Activated CD4-positive, alpha-beta T cell treated with anti-CD3 and anti-CD28 coated beads for 36 hours (primary cell): ENCODE measurements at regions not wholly inside any gene's neighbourhood (a gene's known extent, or its start where the extent isn't known, plus 50 kb on each side); places are given as distances from the start of the nearest gene placed in this dataset.

ENCODE experiments used
- ATAC-seq: fragments of 200-7000 bp; cut with Tn5 transposase; one replicate; pipeline ENCODE4 v1.10.0; 2021; ENCODE audit warnings: mild to moderate bottlenecking, moderate library complexity
- CTCF ChIA-PET: fragments of 350-600 bp; sonication (Branson Sonifier 250); formaldehyde crosslinking; loops from one replicate; lab custom pipeline; 2021; ENCODE audit warnings: antibody characterized with exemption; lab: Charles Lee
- POLR2A ChIA-PET: fragments of 350-600 bp; sonication (Branson Sonifier 250); formaldehyde crosslinking; loops from one replicate; lab custom pipeline; 2021; ENCODE audit warnings: antibody characterized with exemption, inconsistent platforms; lab: Charles Lee
- DNase-seq: peaks from one replicate; pipeline ENCODE4 v3.0.0-alpha.2; 2020
- H3K27ac Mint-ChIP-seq: one replicate; pipeline ENCODE4 v1.8.0; 2021; ENCODE audit warnings: mixed read lengths
- H3K27me3 Mint-ChIP-seq: one replicate; pipeline ENCODE4 v1.8.0; 2021; ENCODE audit warnings: mixed read lengths
- H3K36me3 Mint-ChIP-seq: one replicate; pipeline ENCODE4 v1.8.0; 2021; ENCODE audit warnings: low read depth, mixed read lengths
- H3K4me1 Mint-ChIP-seq: one replicate; pipeline ENCODE4 v1.8.0; 2021; ENCODE audit warnings: mixed read lengths
- H3K4me3 Mint-ChIP-seq: one replicate; pipeline ENCODE4 v1.8.0; 2021; ENCODE audit warnings: mild to moderate bottlenecking, moderate library complexity, mixed read lengths
- H3K9me3 Mint-ChIP-seq: one replicate; pipeline ENCODE4 v1.8.0; 2021; ENCODE audit warnings: low read depth, mixed read lengths
- intact Hi-C, 2 experiments: fragments of 100-400 bp; cut with DNase I in 1 of 2; cut with micrococcal nuclease in 1 of 2; formaldehyde crosslinking; loops; one replicate each; pipeline versions ENCODE4 v1.14.2 to v1.15.1; 2022 to 2024; cut with DNase I, micrococcal nuclease

DNA sequence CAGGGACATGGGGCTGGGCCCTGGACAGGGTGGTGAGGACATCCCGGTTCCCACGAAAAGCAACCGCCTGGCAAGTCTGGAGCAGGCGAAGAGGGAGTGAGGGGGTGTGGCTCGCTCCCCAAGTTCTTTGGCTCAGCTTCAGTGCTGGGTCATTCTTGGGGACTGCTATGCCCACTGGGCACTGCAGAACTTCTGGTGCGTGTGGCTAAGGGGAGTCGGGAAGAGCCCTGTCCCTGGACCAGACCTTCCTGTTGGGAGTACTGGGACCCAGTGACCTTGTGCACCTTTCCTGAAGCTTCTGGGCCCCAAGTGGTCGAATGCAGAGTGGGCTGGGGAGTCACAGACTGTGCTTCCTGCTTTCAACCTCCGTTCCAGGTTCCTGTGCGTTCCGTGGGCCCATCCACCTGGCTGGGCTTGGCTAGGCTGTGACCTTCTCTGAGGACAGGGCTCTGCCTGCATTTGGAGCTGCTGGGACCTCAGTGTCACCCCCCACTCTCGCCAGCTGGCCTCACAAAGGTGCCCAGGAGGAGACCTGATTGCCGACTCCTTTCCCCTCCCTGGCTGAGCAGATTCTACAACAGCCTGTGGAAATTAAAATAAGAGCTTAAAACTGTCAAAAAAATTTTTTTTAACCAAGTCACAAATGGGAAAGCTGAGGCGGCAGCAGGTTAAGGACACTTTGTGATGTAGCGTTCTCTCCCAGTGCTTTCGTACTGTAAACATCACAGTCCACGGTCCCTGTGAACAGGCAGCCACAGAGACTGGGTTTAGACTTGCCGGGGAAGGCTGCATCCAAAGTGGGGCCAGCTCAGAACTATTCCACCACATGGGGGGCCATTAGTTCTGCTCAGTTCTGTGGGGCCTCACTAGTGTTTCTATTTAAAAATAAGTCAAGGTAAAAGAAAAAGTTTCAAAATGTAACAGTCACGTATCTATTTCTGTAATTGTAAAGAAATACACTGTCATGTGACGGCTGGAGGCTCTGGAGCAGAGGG is 63.8 kb upstream of the WNT7B start:
- H3K36me3 Mint-ChIP-seq: no peaks in the 10 kb centered on the region
- H3K27me3 Mint-ChIP-seq: no peaks in the 10 kb centered on the region
- H3K4me3 Mint-ChIP-seq: no peak overlapping the region
- H3K27ac Mint-ChIP-seq: no peak overlapping the region
- ChIA-PET CTCF (interaction anchor here (1.3 kb wide), 2 partner anchors 35 to 76 kb away, joined by 4 read pairs; no protein-coding TSS in a partner anchor), POLR2A (no interaction called here)
- DNase-seq (peak; percentile 0), ATAC-seq (no peak)
- intact Hi-C loops: no loop called here
- no peaks in the 10 kb centered on the region for H3K9me3 Mint-ChIP-seq
- H3K4me1 Mint-ChIP-seq: peaks cover 24% of the 10 kb centered on the region

DNA sequence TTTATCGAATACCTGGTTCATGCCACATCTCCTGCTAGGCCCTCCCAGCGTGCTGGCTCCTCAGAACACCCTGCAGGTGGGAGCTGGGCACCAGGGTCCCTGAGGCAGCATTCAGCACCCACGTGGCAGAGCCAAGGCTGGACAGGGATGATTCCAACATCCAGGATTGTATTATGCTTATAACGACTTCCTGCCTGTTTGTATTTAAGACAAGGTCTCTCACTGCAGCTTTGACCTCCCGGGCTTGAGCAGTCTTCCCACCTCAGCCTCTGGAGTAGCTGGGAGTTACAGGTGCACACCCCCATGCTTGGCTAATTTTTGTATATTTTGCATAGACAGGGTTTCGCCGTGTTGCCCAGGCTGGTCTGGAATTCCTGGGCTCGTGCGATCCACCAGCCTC is 64.7 kb upstream of the WNT7B start:
- no peak overlapping the region for H3K27ac Mint-ChIP-seq
- H3K36me3 Mint-ChIP-seq: no peaks in the 10 kb centered on the region
- intact Hi-C loops: no loop called here
- H3K4me3 Mint-ChIP-seq: no peak overlapping the region
- peaks cover 24% of the 10 kb centered on the region for H3K4me1 Mint-ChIP-seq
- DNase-seq: peak; percentile 1
- H3K9me3 Mint-ChIP-seq: no peaks in the 10 kb centered on the region
- ChIA-PET CTCF (interaction anchor here (1.3 kb wide), 2 partner anchors 35 to 75 kb away, joined by 4 read pairs; no protein-coding TSS in a partner anchor), POLR2A (no interaction called here)
- no peak for ATAC-seq
- H3K27me3 Mint-ChIP-seq: no peaks in the 10 kb centered on the region

DNA sequence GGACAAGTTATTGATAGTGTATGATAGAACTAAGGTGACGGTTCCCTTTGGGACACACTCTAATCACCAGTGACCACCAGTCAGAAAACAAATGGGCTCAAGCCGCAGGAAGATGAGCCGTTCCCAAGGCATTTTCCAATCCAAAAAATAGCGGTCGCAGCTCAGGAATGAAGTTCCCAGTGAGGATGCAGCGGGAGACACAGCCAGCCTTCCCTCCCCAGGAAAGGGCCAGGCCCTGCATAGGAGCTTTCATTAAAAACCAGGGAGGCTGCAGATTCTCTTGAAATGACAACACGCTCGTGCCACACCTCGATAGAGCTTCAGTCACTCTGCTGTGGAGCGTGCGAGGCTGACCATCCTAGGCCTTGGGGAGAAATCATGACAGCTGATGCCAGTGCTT is 65.8 kb upstream of the WNT7B start:
- no peak overlapping the region for H3K4me3 Mint-ChIP-seq
- H3K9me3 Mint-ChIP-seq: no peaks in the 10 kb centered on the region
- H3K36me3 Mint-ChIP-seq: no peaks in the 10 kb centered on the region
- ATAC-seq: no peak
- no peaks in the 10 kb centered on the region for H3K27me3 Mint-ChIP-seq
- DNase-seq: peak; percentile 2
- ChIA-PET CTCF (no interaction called here), POLR2A (no interaction called here)
- intact Hi-C loops: no loop called here
- no peak overlapping the region for H3K27ac Mint-ChIP-seq
- peaks cover 17% of the 10 kb centered on the region for H3K4me1 Mint-ChIP-seq

DNA sequence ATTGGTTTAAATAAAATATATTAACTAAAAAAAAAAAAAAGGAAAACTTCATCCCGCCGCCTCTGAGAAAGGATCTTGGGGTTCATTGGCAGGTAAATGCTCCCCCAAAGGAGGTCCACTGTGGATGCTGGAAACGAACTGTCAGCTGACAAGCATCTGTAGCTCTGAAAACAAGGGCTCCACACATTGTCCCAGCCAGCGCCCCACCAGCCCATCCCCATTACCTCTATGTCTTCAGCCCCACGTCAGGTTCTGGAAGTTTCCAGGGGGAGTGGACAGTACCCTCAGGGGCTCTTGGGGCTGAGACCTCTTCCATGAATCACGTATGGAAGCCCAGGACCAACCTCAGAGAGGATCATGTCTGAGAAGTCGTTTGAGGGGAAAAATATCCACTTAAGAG is 66.4 kb upstream of the WNT7B start:
- CTCF ChIA-PET: interaction anchor here (0.6 kb wide), 1 partner anchor 14 kb away, joined by 4 read pairs; no protein-coding TSS in a partner anchor
- POLR2A ChIA-PET: interaction anchor here (1.4 kb wide), 1 partner anchor 10 kb away, joined by 3 read pairs; no protein-coding TSS in a partner anchor
- peak; percentile 3 for DNase-seq

DNA sequence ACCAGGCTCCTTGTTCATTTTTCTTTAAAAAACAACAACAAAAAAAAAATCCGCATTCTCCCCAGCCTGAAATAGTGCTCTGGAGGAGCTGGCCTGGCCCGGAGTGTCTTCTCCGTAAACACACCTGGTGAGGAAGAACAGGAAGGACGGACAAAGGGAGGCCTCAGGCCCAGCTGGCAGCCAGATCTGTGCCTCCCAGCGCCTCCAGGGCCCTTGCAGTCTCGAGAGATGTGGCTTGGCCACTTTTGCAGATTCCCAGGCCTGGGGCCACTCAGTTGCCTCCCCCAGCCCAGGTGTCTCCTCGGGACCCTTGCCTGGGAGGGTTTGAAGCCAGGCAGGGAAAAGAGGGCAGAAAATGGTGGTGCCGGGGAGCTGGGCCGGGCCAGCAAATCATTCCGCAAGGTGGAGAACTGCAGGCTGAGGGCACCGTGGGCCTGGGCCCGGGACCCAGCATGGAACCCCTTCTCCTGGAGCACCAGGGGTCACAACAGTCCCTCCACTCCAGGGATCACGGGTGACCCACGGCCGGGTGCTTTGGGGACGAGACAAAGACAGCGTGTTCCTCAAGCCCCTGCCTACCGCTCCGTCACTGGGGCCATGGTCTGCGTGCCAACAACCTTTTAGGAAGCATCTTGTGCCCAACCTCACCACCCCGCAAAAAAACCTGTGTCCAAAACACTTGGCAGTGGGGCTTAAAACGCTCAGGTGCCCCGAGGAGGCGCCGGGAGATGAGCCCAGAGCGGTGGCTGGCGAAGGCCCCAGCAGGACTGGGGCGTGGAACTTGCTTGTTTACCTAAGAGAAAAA is 67.1 kb upstream of the WNT7B start:
- ATAC-seq (peak; percentile 43), DNase-seq (peak; percentile 25)
- no peaks in the 10 kb centered on the region for H3K27me3 Mint-ChIP-seq
- H3K4me3 Mint-ChIP-seq: peak overlapping the region; percentile 76
- POLR2A ChIA-PET: interaction anchor here (1.0 to 1.4 kb wide), 2 partner anchors 10 to 26 kb away, joined by 3 read pairs; no protein-coding TSS in a partner anchor
- CTCF ChIA-PET: interaction anchor here (0.6 to 0.7 kb wide), 3 partner anchors 14 to 73 kb away, joined by 3 to 5 read pairs (median 4); no protein-coding TSS in a partner anchor
- H3K36me3 Mint-ChIP-seq: no peaks in the 10 kb centered on the region
- intact Hi-C loops: no loop called here
- peaks cover 17% of the 10 kb centered on the region for H3K4me1 Mint-ChIP-seq
- H3K27ac Mint-ChIP-seq: peak overlapping the region; percentile 85
- no peaks in the 10 kb centered on the region for H3K9me3 Mint-ChIP-seq

More for the DNA sequence above, 66.4 kb upstream of the WNT7B start:
- ATAC-seq: no peak
- H3K9me3 Mint-ChIP-seq: no peaks in the 10 kb centered on the region
- intact Hi-C loops: no loop called here
- no peaks in the 10 kb centered on the region for H3K36me3 Mint-ChIP-seq
- H3K4me1 Mint-ChIP-seq: peaks cover 17% of the 10 kb centered on the region
- peak overlapping the region; percentile 85 for H3K27ac Mint-ChIP-seq
- H3K4me3 Mint-ChIP-seq: peak overlapping the region; percentile 76
- no peaks in the 10 kb centered on the region for H3K27me3 Mint-ChIP-seq

DNA sequence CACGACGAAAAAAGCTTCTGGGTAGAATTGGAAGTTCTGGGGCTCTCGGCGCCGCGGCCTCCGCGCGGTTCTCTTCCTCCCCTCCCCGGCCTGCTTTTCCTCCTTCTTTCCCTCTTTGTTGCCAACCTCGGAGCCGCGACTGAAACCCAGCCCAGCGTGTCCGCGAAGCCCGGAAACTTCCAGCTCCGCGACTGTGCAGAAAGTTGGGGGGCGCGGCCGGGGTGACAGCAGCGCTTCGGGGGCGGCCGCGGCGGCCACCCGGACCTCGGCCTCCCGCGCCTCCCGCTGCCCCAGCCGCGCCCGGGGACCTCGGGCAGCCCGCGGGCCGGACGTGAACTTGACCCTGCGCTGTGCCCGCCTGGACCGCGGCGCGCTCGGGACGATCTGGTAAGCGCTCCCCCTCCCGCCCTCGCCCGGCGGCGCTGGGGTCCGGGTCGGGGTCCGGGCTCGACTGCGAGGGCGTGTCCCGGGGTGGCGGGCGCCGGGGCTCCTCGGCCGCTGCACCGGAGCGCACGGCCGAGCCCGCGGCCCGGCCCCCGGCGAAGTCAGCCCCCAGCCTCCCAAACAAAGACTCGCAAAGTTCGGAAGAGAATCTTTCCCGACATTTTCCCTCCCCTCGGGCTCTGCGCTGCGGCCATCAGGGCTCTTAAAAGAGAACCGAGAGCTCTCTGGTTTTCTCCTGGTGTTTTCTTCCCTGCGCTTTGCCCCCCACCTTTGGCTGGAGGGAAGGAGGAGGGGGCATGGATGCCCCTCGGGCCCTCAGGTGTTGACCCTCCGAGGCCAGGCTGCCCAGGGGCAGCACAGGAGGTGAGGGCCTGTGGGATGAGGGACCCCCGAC is 67.9 kb upstream of the WNT7B start:
- Mint-ChIP-seq H3K4me1 (peaks cover 17% of the 10 kb centered on the region), H3K27me3 (no peaks in the 10 kb centered on the region), H3K4me3 (peak overlapping the region; percentile 76), H3K36me3 (no peaks in the 10 kb centered on the region), H3K9me3 (no peaks in the 10 kb centered on the region), H3K27ac (peak overlapping the region; percentile 85)
- ATAC-seq (peak; percentile 43), DNase-seq (peak; percentile 50)
- intact Hi-C loops: no loop called here
- POLR2A ChIA-PET: interaction anchor here (0.7 to 1.4 kb wide), 3 partner anchors 9 to 25 kb away, joined by 3 read pairs; no protein-coding TSS in a partner anchor
- CTCF ChIA-PET: interaction anchor here (0.6 to 0.7 kb wide), 3 partner anchors 10 to 72 kb away, joined by 3 to 5 read pairs (median 3); no protein-coding TSS in a partner anchor

DNA sequence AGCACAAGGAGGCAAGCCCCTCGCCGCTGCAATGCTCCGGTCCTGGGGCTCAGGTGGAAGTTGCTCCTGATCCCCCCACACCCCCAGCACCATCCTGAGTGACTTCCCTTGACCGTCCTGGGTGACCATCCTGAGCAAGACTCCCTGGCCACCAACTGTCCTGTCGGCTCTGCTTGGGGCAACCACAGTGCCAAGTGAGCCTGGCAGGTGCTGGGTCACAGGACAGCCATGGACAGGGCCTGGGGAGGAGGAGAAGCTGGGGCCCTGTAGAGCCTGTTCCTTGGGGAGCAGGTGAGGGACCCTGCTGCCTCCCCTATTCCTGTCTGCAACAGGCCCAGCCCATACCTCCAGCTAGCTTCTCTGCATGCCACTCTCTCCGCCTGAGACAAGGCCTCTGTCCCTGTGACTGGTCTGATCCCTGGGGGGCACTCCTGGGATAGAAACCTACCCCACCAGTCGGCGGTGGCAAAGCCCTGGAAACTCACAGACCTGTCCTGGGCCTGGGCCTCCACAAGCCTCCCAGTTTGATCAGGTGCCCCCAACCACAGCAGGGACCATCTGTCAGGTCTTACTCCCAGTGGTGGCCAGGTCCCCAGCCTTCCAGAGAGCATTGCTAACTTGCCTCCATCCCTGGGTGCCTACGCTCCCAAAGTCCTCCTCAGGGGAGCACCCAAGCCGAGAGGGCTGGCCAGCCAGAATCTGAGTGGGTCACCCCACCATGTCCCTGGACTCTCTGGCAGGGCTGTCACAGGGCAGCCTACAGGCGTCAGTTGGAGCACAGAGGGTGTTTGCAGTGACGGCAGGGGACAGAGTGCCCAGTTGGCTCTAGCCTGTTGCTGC is 68.7 kb upstream of the WNT7B start:
- Mint-ChIP-seq H3K4me1 (peaks cover 18% of the 10 kb centered on the region), H3K36me3 (no peaks in the 10 kb centered on the region), H3K9me3 (no peaks in the 10 kb centered on the region), H3K27me3 (no peaks in the 10 kb centered on the region), H3K4me3 (peak overlapping the region; percentile 62), H3K27ac (peak overlapping the region; percentile 47)
- ChIA-PET POLR2A (interaction anchor here (0.7 kb wide), 1 partner anchor 10 kb away, joined by 3 read pairs; no protein-coding TSS in a partner anchor), CTCF (interaction anchor here (0.5 to 0.6 kb wide), 2 partner anchors 9 to 30 kb away, joined by 3 to 4 read pairs; no protein-coding TSS in a partner anchor)
- intact Hi-C loops: no loop called here
- DNase-seq (no peak), ATAC-seq (no peak)

DNA sequence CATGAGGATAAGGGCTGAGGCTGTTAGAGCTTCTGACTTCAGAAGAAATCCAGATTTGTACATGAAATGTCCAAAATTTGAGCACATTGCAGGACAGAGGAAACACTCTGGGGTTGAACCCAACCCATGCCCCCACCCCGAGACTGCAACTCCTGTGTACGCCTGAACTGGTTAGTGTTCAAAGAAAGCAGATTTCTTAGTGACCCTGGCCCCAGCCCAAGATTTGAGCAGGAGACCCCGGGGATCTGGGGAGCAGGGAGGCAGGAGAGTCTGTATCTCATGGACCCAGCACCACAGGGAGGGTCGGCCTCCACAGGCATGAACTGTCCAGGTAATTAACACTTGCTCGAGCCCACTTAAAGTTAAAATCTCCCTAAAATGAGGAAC is 69.3 kb upstream of the WNT7B start:
- H3K9me3 Mint-ChIP-seq: no peaks in the 10 kb centered on the region
- peaks cover 21% of the 10 kb centered on the region for H3K4me1 Mint-ChIP-seq
- POLR2A ChIA-PET: no interaction called here
- no peaks in the 10 kb centered on the region for H3K36me3 Mint-ChIP-seq
- no peak for DNase-seq
- CTCF ChIA-PET: interaction anchor here (0.5 kb wide), 1 partner anchor 29 kb away, joined by 4 read pairs; no protein-coding TSS in a partner anchor
- H3K4me3 Mint-ChIP-seq: no peak overlapping the region
- no peak overlapping the region for H3K27ac Mint-ChIP-seq
- ATAC-seq: no peak
- intact Hi-C loops: no loop called here
- H3K27me3 Mint-ChIP-seq: no peaks in the 10 kb centered on the region

DNA sequence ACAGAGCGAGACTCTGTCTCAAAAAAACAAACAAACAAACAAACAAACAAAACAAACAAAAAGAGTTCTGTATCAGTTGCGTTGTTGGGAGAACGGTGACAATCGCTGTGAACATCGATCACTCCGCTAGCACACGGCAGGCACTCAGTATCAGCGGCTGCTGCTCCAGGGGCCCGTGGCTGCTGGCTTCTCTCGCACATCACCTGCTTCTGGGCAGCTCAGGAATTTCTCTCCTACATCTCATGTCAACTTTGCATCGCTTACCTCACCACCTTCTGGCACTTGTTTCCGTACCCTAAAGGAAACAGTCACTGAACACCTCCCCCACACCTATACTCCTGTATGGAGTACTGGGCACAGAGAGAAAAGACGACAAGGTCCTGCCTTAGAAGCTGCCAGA is 70.3 kb upstream of the WNT7B start:
- intact Hi-C loops: no loop called here
- H3K36me3 Mint-ChIP-seq: no peaks in the 10 kb centered on the region
- no peak for ATAC-seq
- ChIA-PET POLR2A (no interaction called here), CTCF (interaction anchor here (0.6 to 0.7 kb wide), 2 partner anchors 9 to 85 kb away, joined by 3 to 5 read pairs; no protein-coding TSS in a partner anchor)
- H3K27me3 Mint-ChIP-seq: no peaks in the 10 kb centered on the region
- no peak for DNase-seq
- H3K4me1 Mint-ChIP-seq: peaks cover 29% of the 10 kb centered on the region
- no peak overlapping the region for H3K4me3 Mint-ChIP-seq
- H3K27ac Mint-ChIP-seq: no peak overlapping the region
- H3K9me3 Mint-ChIP-seq: no peaks in the 10 kb centered on the region
